H1 (cell line): ENCODE measurements at regions not wholly inside any gene's neighbourhood (a gene's known extent, or its start where the extent isn't known, plus 50 kb on each side); places are given as distances from the start of the nearest gene placed in this dataset.

Source experiments
- ATF2 ChIP-seq: IDR thresholded peaks from 2 replicates; pipeline ENCODE4 v1.6.1; 2012; ENCODE audit warnings: low read length, inconsistent platforms
- BCL11A ChIP-seq, 2 experiments: IDR thresholded peaks; one replicate each; pipeline ENCODE4 v1.6.1; 2011; ENCODE audit warnings: low read depth in 2 of 2, low read length in 2 of 2, mild to moderate bottlenecking in 2 of 2
- CHD7 ChIP-seq: fragments of 300-600 bp; sonication (generic); IDR thresholded peaks from 2 replicates; pipeline ENCODE4 v1.7.1; 2012; ENCODE audit warnings: low read length, moderate library complexity, mild to moderate bottlenecking, inconsistent platforms; ENCODE audit not compliant: insufficient replicate concordance
- GABPA ChIP-seq: IDR thresholded peaks from 2 replicates; pipeline ENCODE4 v1.6.1; 2011; ENCODE audit warnings: mild to moderate bottlenecking, low read length, moderate library complexity, borderline replicate concordance; ENCODE audit not compliant: insufficient read depth
- SP2 ChIP-seq: IDR thresholded peaks from 2 replicates; pipeline ENCODE4 v1.6.1; 2012; ENCODE audit warnings: mild to moderate bottlenecking, low read length, inconsistent platforms
- USF2 ChIP-seq: IDR thresholded peaks from 2 replicates; pipeline ENCODE4 v1.6.1; 2011; ENCODE audit warnings: low read length, improper control_type of control experiment

- TF ChIP-seq USF2 (no peak), CHD7 (no peak), ATF2 (no peak), SP2 (no peak), BCL11A (IDR thresholded peaks at IDR 0.05; ENCODE audit: low read depth in 2 of 2, low read length in 2 of 2) (no peak), GABPA (no peak)
Measured at GRCh38 chr1:105736349-105736748, 1320.1 kb upstream of the PRMT6 start (continued).
